ENCODE measurements at regions not wholly inside any gene's neighbourhood (a gene's known extent, or its start where the extent isn't known, plus 50 kb on each side); places are given as distances from the start of the nearest gene placed in this dataset.
A peak's percentile ranks its signal among the peaks of the same experiment; 100 is the strongest.
"Not testable (repeated sequence)": the region's sequence is repeated elsewhere in the genome, so short reads cannot be mapped to it uniquely, and the experiment has no call there.

- no peak for DNase-seq (ENCODE audit: low read depth)
Measured at GRCh38 chr4:125262502-125262901, 52.3 kb upstream of the FAT4 start.

DNA sequence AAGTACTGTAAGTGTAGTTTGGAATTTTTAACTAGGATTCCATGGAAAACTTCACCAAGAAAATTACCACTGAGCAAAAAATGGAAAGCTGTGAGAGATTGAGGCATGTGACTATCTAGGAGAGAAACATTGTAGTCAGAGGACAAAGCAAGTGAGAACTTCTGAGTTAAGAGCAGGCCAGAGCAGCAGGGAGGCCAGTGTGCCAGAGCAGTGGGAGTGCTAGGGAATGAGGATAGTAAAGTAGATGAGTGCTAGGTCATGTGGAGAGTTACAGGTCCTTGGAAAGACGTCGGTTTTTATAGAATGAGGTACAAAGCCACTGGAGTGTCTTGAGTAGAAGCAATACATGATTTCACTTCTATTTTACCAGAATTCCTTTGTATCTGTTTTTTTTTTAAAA lies 52.7 kb upstream of the FAT4 start:
- no peak for DNase-seq (ENCODE audit: low read depth)

- peak; percentile 29 for DNase-seq (ENCODE audit: low read depth)
Measured at GRCh38 chr4:125254106-125254505, 60.6 kb upstream of the FAT4 start.

DNA sequence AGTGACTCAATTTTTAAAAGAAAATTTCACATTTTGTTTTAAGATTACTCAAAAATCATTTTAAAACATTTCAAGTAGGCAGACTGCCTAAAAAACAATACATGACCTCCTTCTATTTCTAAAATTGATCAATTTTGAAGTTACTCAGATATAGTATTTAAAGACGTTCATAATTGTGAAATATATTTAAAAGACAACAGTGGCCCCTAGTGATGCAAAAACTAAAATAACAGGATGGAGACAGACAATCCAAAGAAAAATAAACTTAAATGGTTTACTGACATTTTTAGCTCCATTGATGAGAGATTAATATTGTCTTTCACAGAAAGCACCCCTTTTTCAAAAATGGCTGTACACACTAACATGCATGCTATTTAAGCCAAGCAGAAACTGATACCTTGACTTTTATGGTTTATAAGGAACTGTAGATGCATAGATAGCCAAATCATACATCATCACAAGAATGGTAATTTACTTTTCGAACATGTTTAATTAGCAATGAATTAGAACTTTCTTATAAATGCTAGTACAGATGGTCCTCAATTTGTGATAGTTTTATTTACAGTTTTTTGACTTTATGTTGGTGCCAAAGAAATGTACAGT lies 69.8 kb upstream of the FAT4 start:
- peak; percentile 21 for DNase-seq (ENCODE audit: low read depth)

- no peak for DNase-seq (ENCODE audit: low read depth)
Measured at GRCh38 chr4:125243789-125244397, 70.9 kb upstream of the FAT4 start.

DNA sequence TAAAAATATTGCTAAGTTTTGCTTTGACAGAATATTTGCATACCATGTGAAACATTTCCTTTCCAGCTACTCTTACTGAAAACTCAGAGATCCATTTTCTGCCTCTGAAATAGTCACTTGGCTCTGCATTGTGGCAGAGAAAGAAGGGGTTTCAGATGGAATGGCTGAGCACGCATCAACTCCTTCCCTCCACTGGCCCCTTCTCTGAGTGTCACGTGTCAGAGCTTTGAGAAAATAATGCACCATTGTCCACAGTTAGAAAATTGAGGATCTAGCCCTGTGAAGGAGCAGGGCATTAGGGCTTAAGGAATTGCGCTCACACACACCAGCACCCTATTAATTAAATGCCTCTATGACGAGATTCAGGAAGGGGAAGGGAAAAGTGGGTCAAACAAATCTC lies 78.8 kb upstream of the FAT4 start:
- no peak for DNase-seq (ENCODE audit: low read depth)

DNA sequence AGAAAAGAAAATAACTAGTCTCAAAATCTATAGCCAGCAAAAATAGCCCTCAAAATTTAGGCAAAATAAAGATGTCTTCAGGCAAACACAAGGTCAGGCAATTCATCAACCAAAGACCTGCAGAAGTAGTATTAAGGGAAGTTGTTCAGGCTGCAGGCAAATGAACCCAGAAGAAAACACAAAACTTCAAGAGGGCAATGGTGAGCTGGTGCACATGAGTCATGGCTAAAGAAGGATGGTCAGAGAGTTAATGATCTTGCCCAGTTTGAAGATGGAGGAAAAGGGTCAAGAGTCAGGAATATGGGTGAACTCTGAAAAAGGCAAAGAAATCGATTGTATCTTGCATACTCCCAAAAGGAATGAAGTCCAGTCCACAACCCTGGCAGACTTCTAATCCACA lies 83.1 kb upstream of the FAT4 start:
- no peak for DNase-seq (ENCODE audit: low read depth)

- DNase-seq (ENCODE audit: low read depth) = no peak
Measured at GRCh38 chr4:125229596-125230058, 85.1 kb upstream of the FAT4 start.

GRCh38 chr4:125225806-125226205 lies 88.9 kb upstream of the FAT4 start:
- DNase-seq (ENCODE audit: low read depth) = no peak

DNA sequence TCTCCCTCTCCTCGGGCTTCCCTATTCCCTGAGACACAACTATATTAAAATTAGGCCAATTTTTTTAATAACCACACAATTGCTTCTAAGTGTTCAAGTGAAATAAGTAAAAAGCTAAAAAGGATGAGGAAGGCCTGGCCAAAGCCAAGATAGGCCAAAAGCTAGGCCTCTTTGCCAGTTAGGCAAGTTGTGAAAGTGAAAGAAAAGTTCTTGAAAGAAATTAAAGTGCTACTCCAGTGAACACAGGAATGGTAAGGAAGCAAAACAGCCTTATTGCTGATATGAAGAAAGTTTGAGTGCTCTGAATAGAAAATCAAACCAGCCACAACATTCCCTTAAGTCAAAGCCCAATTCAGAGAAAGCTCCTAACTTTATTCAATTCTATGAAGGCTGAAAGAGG lies 114.2 kb upstream of the FAT4 start:
- no peak for DNase-seq (ENCODE audit: low read depth)

DNA sequence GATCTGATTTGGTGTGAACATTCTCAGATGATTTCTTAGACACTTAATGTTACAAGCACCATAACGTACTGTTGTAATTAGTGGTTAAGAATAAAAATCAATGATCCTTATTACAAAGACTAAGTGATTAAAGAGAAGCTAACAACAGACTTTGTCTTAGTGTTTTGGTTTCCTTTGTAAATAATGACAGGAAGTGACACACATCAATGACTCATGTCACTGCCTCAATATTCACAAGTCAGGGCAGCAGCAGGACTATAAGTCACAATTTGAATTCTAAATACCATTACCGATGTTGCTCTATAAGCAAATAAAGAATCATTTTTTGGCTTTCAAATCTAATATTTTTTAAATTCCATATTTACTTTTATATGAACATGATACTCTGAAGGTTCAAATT lies 115.8 kb upstream of the FAT4 start:
- no peak for DNase-seq (ENCODE audit: low read depth)

GRCh38 chr4:125191874-125192459 lies 122.8 kb upstream of the FAT4 start:
- DNase-seq (ENCODE audit: low read depth) = not testable (repeated sequence)

DNA sequence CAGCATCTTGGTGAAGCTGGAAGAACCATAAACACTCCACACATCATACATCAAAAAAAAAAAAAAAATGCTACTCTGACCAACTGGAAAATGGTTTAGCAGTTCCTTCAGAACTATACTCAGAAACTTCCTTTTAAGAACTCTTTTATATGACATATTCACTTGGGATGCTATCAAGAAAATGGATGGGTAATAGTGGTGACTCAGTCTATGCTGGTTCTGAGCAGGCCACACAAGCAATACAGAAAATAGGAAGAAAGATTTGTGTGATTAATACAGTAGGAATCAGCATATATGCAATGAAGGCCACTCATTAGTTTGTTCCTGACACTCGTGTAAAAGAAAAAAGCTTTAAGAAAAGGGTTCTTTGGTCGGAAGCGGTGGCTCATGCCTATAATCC lies 123.5 kb upstream of the FAT4 start:
- no peak for DNase-seq (ENCODE audit: low read depth)

GRCh38 chr4:125187226-125188176 lies 127.3 kb upstream of the FAT4 start:
- peak; percentile 52 for DNase-seq (ENCODE audit: low read depth)

DNA sequence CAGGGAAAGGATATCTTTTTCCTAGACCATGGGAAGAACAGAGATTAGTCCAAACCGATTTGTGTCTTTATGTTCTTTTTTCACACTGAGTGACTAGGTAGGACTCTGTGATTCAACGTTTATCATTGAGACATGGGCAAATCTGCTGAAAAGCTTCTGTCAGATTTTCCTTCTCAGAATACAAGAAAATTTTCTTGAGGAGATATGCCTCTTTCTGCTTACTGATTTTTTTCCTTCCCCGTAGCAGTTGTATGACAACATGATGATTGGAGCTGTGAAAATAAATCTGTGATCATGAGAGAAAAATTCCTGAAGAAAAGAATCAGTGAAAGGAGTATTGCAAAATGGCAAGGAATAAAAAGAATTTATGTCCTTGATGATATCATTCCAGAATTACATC lies 130.6 kb upstream of the FAT4 start:
- no peak for DNase-seq (ENCODE audit: low read depth)

DNA sequence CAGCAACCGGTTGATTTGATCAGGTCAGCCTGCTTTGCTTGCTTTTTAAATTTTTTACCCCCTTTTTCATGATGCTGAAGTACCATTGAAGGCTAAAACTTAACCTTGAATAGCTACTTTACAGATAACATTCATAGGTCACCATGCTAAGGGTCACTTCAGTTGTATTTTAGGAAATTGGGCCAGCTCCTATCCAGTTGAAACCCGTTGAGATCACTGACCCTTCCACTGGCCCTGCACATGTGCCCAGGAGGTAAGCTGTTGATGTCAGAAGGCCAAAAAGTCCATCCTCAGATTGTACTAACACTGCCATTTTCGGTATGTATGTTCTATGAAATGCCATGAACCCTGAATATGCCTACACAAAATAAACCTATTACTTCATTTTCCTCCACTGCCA lies 133.0 kb upstream of the FAT4 start:
- no peak for DNase-seq (ENCODE audit: low read depth)

DNA sequence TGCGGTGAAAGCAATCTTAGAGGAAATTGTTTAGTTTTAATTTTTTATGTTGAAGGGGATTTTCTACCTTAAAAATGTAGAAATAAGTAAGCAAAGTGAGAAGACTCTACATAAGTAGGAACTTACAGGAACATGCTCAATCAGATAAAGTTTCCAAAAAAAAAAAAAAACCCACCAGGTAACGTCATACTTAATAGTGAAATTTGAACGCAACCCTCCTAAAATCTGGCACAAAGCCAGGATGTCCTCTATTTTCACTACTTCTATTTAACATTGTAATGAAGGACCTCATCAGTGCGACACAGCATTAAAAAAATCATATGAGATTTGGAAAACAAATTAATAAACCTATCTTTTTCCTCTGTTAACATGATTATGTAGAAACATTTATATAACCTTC lies 135.0 kb upstream of the FAT4 start:
- no peak for DNase-seq (ENCODE audit: low read depth)

GRCh38 chr4:125169192-125169591 lies 145.6 kb upstream of the FAT4 start:
- no peak for DNase-seq (ENCODE audit: low read depth)

DNA sequence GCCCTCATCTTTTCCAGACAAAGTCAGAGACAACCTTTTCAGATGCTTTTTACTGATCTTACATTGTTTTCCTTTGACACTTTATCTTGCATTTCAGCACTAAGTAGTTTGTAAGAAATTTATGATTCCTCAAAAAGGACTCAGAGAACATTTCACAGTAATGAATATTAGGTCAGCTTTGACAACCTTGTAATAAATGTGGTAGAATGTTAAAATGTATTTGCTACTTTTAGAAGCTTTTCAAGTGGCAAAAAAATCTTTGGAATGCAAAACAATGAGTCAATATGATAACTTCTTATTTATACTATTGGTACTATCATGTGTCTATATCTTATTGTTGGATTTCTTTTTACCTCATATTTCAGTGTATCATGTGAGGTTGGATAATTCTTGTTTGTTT lies 146.2 kb upstream of the FAT4 start:
- DNase-seq (ENCODE audit: low read depth) = no peak

GRCh38 chr4:125166012-125166411 lies 148.7 kb upstream of the FAT4 start:
- not testable (repeated sequence) for DNase-seq (ENCODE audit: low read depth)

GRCh38 chr4:125159001-125159400 lies 155.8 kb upstream of the FAT4 start:
- no peak for DNase-seq (ENCODE audit: low read depth)

GRCh38 chr4:125155251-125155650 lies 159.5 kb upstream of the FAT4 start:
- no peak for DNase-seq (ENCODE audit: low read depth)
